Inflammatory macrophage treated with lipopolysaccharide for 4 hours (primary cell): ENCODE measurements at regions not wholly inside any gene's neighbourhood (a gene's known extent, or its start where the extent isn't known, plus 50 kb on each side); places are given as distances from the start of the nearest gene placed in this dataset.
"Not testable (repeated sequence)": the region's sequence is repeated elsewhere in the genome, so short reads cannot be mapped to it uniquely, and the experiment has no call there.

Source experiments
- DNase-seq: peaks from one replicate; pipeline ENCODE4 v3.0.0-alpha.2; 2020

- no peak for DNase-seq
Measured at GRCh38 chr10:4434516-4435071, 391.4 kb upstream of the AKR1E2 start.

- no peak for DNase-seq
Measured at GRCh38 chr10:4434105-4434504, 391.9 kb upstream of the AKR1E2 start.

GRCh38 chr10:4431114-4431863 is 394.7 kb upstream of the AKR1E2 start:
- no peak for DNase-seq

GRCh38 chr10:4429571-4429970 is 396.4 kb upstream of the AKR1E2 start:
- no peak for DNase-seq

GRCh38 chr10:4427532-4427931 is 398.5 kb upstream of the AKR1E2 start:
- DNase-seq: no peak

- no peak for DNase-seq
Measured at GRCh38 chr10:4426866-4427265, 399.1 kb upstream of the AKR1E2 start.

GRCh38 chr10:4409319-4409718 is 416.7 kb upstream of the AKR1E2 start:
- DNase-seq: no peak

GRCh38 chr10:4407783-4408182 is 418.2 kb upstream of the AKR1E2 start:
- peak; percentile 93 for DNase-seq

GRCh38 chr10:4405828-4406227 is 420.2 kb upstream of the AKR1E2 start:
- no peak for DNase-seq

GRCh38 chr10:4403638-4404252 is 422.3 kb upstream of the AKR1E2 start:
- no peak for DNase-seq

- DNase-seq: not testable (repeated sequence)
Measured at GRCh38 chr10:4401080-4401479, 424.9 kb upstream of the AKR1E2 start.

- no peak for DNase-seq
Measured at GRCh38 chr10:4399556-4399955, 426.5 kb upstream of the AKR1E2 start.

- no peak for DNase-seq
Measured at GRCh38 chr10:4398602-4399001, 427.4 kb upstream of the AKR1E2 start.

GRCh38 chr10:4397337-4397736 is 428.7 kb upstream of the AKR1E2 start:
- no peak for DNase-seq

- no peak for DNase-seq
Measured at GRCh38 chr10:4396401-4397283, 429.4 kb upstream of the AKR1E2 start.

- no peak for DNase-seq
Measured at GRCh38 chr10:4395731-4396130, 430.3 kb upstream of the AKR1E2 start.

GRCh38 chr10:4394455-4394854 is 431.6 kb upstream of the AKR1E2 start:
- not testable (repeated sequence) for DNase-seq

GRCh38 chr10:4391683-4392082 is 434.3 kb upstream of the AKR1E2 start:
- DNase-seq: no peak

GRCh38 chr10:4390219-4390618 is 435.8 kb upstream of the AKR1E2 start:
- no peak for DNase-seq

- DNase-seq: no peak
Measured at GRCh38 chr10:4385231-4385870, 440.7 kb upstream of the AKR1E2 start.

- DNase-seq: no peak
Measured at GRCh38 chr10:4384245-4384644, 441.8 kb upstream of the AKR1E2 start.

GRCh38 chr10:4383651-4384098 is 442.3 kb upstream of the AKR1E2 start:
- DNase-seq: no peak

GRCh38 chr10:4382811-4383210 is 443.2 kb upstream of the AKR1E2 start:
- no peak for DNase-seq
